ENCODE measurements at regions not wholly inside any gene's neighbourhood (a gene's known extent, or its start where the extent isn't known, plus 50 kb on each side); places are given as distances from the start of the nearest gene placed in this dataset.
A peak's percentile ranks its signal among the peaks of the same experiment; 100 is the strongest.

- H3K36me3 ChIP-seq = no peaks in the 10 kb centered on the region
- H3K9me3 ChIP-seq (replicated peaks) = no peaks in the 10 kb centered on the region
- no peaks in the 10 kb centered on the region for H3K27me3 ChIP-seq
- no peak overlapping the region for H3K27ac ChIP-seq
- no peak for DNase-seq
- no peaks in the 10 kb centered on the region for H3K4me1 ChIP-seq
- H3K4me3 ChIP-seq = no peak overlapping the region
Observed at GRCh38 chr6:140833408-140833807, 1299.3 kb upstream of the GJE1 start.

GRCh38 chr6:140830666-140831065 lies 1302.1 kb upstream of the GJE1 start:
- no peaks in the 10 kb centered on the region for H3K36me3 ChIP-seq
- no peaks in the 10 kb centered on the region for H3K4me1 ChIP-seq
- no peaks in the 10 kb centered on the region for H3K9me3 ChIP-seq (replicated peaks)
- no peak for DNase-seq
- H3K4me3 ChIP-seq = no peak overlapping the region
- no peaks in the 10 kb centered on the region for H3K27me3 ChIP-seq
- H3K27ac ChIP-seq = no peak overlapping the region

DNA sequence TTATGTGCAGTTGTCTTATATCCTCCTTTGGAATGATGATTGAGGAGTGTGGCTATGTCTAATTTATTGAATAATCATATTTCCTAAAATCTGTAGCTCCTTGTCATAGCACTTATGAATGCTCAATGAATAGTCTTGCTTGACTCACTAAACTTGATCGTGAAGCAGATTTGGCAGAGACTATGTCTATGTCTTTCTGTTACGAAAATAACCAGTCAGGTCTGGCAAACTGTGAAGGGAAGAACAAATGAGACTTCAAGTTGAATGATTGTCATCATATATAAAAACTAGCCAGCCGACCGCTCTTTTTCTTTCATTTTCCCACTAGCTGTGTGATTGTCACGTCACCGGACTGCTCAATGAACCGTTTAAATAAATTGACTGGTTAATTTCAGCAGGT lies 1303.9 kb upstream of the GJE1 start:
- no peak for DNase-seq
- Histone ChIP-seq H3K9me3 (replicated peaks) (no peaks in the 10 kb centered on the region), H3K36me3 (no peaks in the 10 kb centered on the region), H3K4me3 (no peak overlapping the region), H3K27me3 (no peaks in the 10 kb centered on the region), H3K4me1 (no peaks in the 10 kb centered on the region), H3K27ac (no peak overlapping the region)

DNA sequence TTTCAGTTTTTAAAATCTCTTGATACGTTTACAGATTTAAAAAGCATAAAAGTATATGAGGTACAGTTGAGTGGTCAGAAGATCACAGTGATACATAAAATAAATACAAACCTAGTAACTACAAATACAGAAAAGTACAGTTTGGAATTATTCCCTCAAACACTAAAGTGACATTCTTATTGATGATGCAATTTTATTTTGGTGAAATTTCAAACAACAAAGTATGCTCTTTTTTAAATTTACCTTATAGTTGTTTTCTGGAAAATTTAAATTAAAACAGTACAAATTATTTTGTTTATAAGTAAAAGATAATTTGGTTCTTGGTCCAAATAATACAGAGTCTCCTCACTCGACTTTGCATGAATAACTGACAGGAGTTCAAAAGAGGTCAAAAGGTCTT lies 1305.1 kb upstream of the GJE1 start:
- Histone ChIP-seq H3K4me3 (no peak overlapping the region), H3K27me3 (no peaks in the 10 kb centered on the region), H3K4me1 (no peaks in the 10 kb centered on the region), H3K9me3 (replicated peaks) (no peaks in the 10 kb centered on the region), H3K27ac (no peak overlapping the region), H3K36me3 (no peaks in the 10 kb centered on the region)
- no peak for DNase-seq

DNA sequence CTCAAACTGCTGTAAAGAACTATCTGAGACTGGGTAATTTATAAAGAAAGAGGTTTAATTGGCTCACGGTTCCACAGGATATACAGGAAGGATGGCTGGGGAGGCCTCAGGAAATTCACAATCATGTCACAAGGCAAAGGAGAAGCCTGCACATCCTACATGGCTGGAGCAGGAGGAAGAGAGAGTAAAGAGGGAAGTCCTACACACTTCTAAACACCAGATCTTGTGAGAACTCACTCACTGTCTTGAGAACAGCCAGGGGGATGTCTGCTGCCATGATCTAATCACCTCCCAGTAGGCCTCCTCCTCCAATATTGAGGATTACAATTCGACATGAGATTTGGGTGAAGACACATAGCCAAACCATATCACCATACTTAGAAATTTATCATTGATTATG lies 1307.0 kb upstream of the GJE1 start:
- no peaks in the 10 kb centered on the region for H3K27me3 ChIP-seq
- H3K9me3 ChIP-seq (replicated peaks) = no peaks in the 10 kb centered on the region
- no peak for DNase-seq
- no peaks in the 10 kb centered on the region for H3K36me3 ChIP-seq
- peaks cover 8% of the 10 kb centered on the region; the same call in 1 of the 2 replicates for H3K4me1 ChIP-seq
- no peak overlapping the region for H3K4me3 ChIP-seq
- no peak overlapping the region for H3K27ac ChIP-seq

DNA sequence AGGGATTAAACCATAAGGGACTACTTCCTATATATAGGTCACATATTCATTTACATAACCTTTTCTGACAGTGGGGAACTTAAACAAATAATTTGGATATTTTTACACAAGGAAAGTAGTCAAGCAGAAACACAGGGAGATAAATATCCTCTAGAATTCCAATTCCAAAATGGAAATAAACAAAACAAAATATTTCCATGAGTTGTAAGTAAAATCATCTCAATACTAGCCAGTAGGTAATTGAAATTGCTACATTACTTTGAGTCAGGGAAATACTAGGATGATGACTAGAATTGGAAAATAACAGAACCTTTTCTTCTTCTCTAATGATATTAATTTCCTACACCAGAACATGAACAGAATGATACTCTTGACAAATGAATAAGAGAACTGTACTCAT lies 1308.1 kb upstream of the GJE1 start:
- H3K9me3 ChIP-seq (replicated peaks) = no peaks in the 10 kb centered on the region
- no peaks in the 10 kb centered on the region for H3K27me3 ChIP-seq
- H3K36me3 ChIP-seq = no peaks in the 10 kb centered on the region
- no peak overlapping the region for H3K27ac ChIP-seq
- peaks cover 8% of the 10 kb centered on the region; the same call in 1 of the 2 replicates for H3K4me1 ChIP-seq
- DNase-seq = no peak
- no peak overlapping the region for H3K4me3 ChIP-seq

GRCh38 chr6:140821196-140821595 lies 1311.5 kb upstream of the GJE1 start:
- Histone ChIP-seq H3K4me1 (peaks cover 8% of the 10 kb centered on the region; the same call in 1 of the 2 replicates), H3K36me3 (no peaks in the 10 kb centered on the region), H3K27me3 (no peaks in the 10 kb centered on the region), H3K27ac (peak overlapping the region; percentile 27; the same call in 1 of the 2 replicates), H3K9me3 (replicated peaks) (no peaks in the 10 kb centered on the region), H3K4me3 (no peak overlapping the region)
- DNase-seq = peak in 1 of 2 experiments; percentile 11

GRCh38 chr6:140817176-140817575 lies 1315.5 kb upstream of the GJE1 start:
- no peaks in the 10 kb centered on the region; the same call in 1 of the 2 replicates for H3K36me3 ChIP-seq
- no peak for DNase-seq

GRCh38 chr6:140816681-140817080 lies 1316.0 kb upstream of the GJE1 start:
- H3K36me3 ChIP-seq = no peaks in the 10 kb centered on the region; the same call in 1 of the 2 replicates
- H3K4me1 ChIP-seq = peaks cover 4% of the 10 kb centered on the region; the same call in 1 of the 2 replicates
- no peaks in the 10 kb centered on the region for H3K9me3 ChIP-seq (replicated peaks)
- H3K27ac ChIP-seq = no peak overlapping the region
- no peak for DNase-seq
- no peak overlapping the region for H3K4me3 ChIP-seq
- no peaks in the 10 kb centered on the region for H3K27me3 ChIP-seq

More at GRCh38 chr6:140817176-140817575, 1315.5 kb upstream of the GJE1 start:
- no peaks in the 10 kb centered on the region for H3K9me3 ChIP-seq (replicated peaks)
- no peaks in the 10 kb centered on the region for H3K27me3 ChIP-seq
- no peak overlapping the region for H3K27ac ChIP-seq
- H3K4me1 ChIP-seq = peaks cover 8% of the 10 kb centered on the region; the same call in 1 of the 2 replicates
- no peak overlapping the region for H3K4me3 ChIP-seq

DNA sequence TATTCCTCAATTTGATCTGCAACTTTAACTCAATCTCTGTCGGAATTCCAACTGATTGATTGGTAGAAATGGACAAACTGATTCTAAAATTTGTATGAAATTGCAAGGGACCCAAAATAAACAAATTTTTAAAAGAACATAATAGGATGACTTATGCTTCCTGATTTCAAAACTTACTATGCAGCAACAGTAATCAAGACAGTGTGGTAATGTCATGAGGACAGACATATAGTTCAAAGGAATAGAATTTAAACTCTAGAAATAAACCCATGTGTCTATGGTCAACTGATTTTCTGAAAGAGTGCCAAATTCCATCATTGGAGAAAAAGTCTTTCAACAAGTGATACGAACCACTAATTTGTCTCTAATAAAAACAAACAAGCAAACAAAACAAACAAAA lies 1320.1 kb upstream of the GJE1 start:
- Histone ChIP-seq H3K4me1 (no peaks in the 10 kb centered on the region; the same call in 1 of the 2 replicates), H3K36me3 (no peaks in the 10 kb centered on the region; the same call in 1 of the 2 replicates), H3K4me3 (no peak overlapping the region), H3K9me3 (replicated peaks) (no peaks in the 10 kb centered on the region), H3K27ac (no peak overlapping the region), H3K27me3 (no peaks in the 10 kb centered on the region)
- DNase-seq = no peak

- no peak for DNase-seq
- no peaks in the 10 kb centered on the region; the same call in 1 of the 2 replicates for H3K36me3 ChIP-seq
Observed at GRCh38 chr6:140811642-140812041, 1321.1 kb upstream of the GJE1 start.

DNA sequence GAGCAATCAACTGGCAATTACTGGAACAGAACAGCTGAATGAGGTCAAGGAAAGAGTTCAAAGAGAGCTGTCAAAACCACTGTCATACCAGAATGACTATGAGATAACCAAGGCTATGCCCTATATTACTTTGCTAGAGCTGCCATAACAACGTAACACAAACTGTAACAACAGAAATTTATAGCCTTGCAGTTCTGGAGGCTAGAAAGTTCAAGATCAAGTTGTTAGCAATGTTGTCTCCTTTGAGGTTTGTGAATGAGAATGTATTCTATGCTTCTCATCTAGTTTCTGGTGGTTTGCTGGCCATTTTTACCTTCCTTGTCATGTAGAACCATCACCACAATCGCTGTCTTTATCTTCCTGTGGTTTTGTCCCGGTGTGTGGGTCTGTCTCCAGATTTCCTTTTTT lies 1323.0 kb upstream of the GJE1 start:
- no peaks in the 10 kb centered on the region; the same call in 1 of the 2 replicates for H3K36me3 ChIP-seq
- no peak overlapping the region for H3K27ac ChIP-seq
- H3K27me3 ChIP-seq = no peaks in the 10 kb centered on the region
- no peak for DNase-seq
- no peak overlapping the region for H3K4me3 ChIP-seq
- H3K9me3 ChIP-seq (replicated peaks) = no peaks in the 10 kb centered on the region
- no peaks in the 10 kb centered on the region for H3K4me1 ChIP-seq

More at GRCh38 chr6:140811642-140812041, 1321.1 kb upstream of the GJE1 start:
- Histone ChIP-seq H3K27ac (no peak overlapping the region), H3K9me3 (replicated peaks) (no peaks in the 10 kb centered on the region), H3K27me3 (no peaks in the 10 kb centered on the region), H3K4me3 (no peak overlapping the region), H3K4me1 (no peaks in the 10 kb centered on the region)

DNA sequence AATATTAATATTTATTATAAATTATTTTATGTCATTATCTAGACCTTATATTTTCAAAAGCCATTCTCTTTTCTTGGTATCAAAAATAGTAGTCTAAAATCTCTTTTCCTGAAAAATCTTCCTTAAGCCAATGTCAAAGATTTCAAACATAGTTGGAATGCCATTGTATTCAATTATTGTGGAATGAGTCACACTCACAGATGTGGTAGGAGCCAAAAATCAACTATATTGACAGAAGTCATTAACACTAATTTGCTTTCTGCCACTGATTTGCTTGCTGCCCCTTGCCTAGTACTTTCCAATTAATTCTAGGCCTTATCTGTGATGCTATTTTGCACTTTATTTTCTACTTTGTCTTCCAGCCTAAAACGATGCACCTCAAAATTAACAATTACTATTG lies 1326.3 kb upstream of the GJE1 start:
- H3K36me3 ChIP-seq = 0 out of 2 replicates have a peak, but pooled peaks cover 4% of the 10 kb centered on the region
- H3K27ac ChIP-seq = no peak overlapping the region
- H3K4me3 ChIP-seq = no peak overlapping the region
- H3K27me3 ChIP-seq = no peaks in the 10 kb centered on the region
- no peaks in the 10 kb centered on the region for H3K4me1 ChIP-seq
- no peak for DNase-seq
- no peaks in the 10 kb centered on the region for H3K9me3 ChIP-seq (replicated peaks)

GRCh38 chr6:140794544-140794943 lies 1338.2 kb upstream of the GJE1 start:
- Histone ChIP-seq H3K27ac (no peak overlapping the region), H3K4me1 (no peaks in the 10 kb centered on the region), H3K4me3 (no peak overlapping the region), H3K27me3 (no peaks in the 10 kb centered on the region), H3K9me3 (replicated peaks) (no peaks in the 10 kb centered on the region), H3K36me3 (no peaks in the 10 kb centered on the region)
- DNase-seq = no peak

DNA sequence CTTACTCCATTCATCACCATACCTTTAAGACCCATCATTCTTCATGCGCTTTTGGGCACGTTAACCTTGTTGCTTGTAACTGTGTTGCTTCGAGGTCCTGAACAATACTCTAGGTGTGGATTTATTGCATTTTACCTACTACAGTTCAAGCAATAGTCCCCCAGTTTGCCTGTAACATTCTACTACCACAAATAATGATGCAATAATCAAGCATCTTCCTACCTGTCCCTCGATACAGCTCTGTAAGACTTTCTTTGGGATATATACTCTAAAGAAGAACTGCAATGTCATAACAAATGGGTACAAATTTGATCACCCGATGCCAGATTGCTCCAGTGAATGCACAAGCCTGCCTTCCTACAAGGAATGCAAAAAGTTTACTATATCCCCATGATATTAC lies 1342.6 kb upstream of the GJE1 start:
- H3K4me1 ChIP-seq = no peaks in the 10 kb centered on the region
- H3K4me3 ChIP-seq = no peak overlapping the region
- H3K36me3 ChIP-seq = no peaks in the 10 kb centered on the region
- H3K9me3 ChIP-seq (replicated peaks) = no peaks in the 10 kb centered on the region
- DNase-seq = no peak
- no peak overlapping the region for H3K27ac ChIP-seq
- no peaks in the 10 kb centered on the region for H3K27me3 ChIP-seq

DNA sequence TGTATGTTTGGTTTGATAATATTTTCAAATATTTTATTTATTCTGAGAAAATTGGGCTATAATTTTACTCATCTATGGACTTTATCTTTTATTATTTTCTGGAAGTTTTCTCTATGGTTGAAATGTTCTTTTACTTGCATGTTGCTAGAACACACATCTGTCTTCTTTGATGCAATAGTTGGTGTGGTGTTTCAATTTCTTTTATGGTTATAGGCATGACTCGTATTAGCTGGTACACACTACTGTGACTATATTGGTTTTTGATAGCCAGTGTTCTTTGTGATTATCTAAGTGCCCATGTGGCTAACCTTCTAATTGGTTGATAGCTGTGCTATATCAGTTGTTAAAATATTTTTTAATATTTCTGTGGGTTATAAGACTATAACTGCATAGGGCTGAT lies 1343.3 kb upstream of the GJE1 start:
- no peaks in the 10 kb centered on the region for H3K27me3 ChIP-seq
- H3K4me1 ChIP-seq = no peaks in the 10 kb centered on the region
- DNase-seq = no peak
- no peak overlapping the region for H3K4me3 ChIP-seq
- no peaks in the 10 kb centered on the region for H3K9me3 ChIP-seq (replicated peaks)
- H3K27ac ChIP-seq = no peak overlapping the region
- no peaks in the 10 kb centered on the region for H3K36me3 ChIP-seq

Data from SJCRH30 (cell line).